ENCODE measurements at regions not wholly inside any gene's neighbourhood (a gene's known extent, or its start where the extent isn't known, plus 50 kb on each side); places are given as distances from the start of the nearest gene placed in this dataset.
"Not testable (repeated sequence)": the region's sequence is repeated elsewhere in the genome, so short reads cannot be mapped to it uniquely, and the experiment has no call there.

- DNase-seq: no peak
Measured at GRCh38 chr17:36823850-36824677, 113.2 kb upstream of the LHX1 start.

- no peak for DNase-seq
Measured at GRCh38 chr17:36824678-36825101, 112.6 kb upstream of the LHX1 start.

DNA sequence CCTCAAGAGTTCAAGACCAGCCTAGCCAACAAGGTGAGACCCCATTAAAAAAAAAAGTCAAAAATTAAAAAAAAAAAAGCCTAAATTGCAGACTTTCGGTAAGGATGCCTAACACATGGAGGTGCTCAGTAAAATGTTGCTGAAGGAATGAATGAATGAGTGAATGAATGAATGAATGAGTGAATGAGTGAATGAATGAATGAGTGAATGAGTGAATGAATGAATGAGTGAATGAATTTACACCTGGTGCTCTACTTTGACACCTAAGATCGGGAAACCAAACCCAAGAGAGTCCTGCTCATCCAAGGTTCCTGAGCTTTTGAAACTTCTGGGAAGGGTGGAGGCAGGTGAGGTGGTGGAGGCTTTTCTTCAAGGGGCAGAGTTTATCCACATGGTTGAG lies 112.2 kb upstream of the LHX1 start:
- DNase-seq: no peak

DNA sequence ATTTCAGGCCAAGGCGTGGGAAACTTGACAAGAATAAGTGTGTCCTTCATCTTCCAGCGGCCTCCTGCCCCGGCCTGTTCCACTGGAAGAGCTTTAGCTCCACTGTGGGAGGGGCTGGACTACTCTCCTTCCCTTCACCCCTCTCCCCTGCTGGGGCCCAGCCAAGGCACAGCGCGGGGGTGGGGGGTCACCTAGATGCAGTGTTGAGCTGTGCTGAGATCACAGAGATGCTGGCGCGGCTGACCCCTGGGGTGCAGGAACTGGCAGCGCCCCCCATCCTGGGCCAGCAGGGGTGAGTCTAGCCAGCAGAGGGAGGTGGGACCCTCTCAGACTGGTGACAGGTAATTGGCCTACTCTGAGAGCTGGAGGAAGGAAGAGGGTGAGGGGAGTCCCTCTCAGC lies 111.8 kb upstream of the LHX1 start:
- no peak for DNase-seq

- DNase-seq: no peak
Measured at GRCh38 chr17:36825951-36826350, 111.3 kb upstream of the LHX1 start.

DNA sequence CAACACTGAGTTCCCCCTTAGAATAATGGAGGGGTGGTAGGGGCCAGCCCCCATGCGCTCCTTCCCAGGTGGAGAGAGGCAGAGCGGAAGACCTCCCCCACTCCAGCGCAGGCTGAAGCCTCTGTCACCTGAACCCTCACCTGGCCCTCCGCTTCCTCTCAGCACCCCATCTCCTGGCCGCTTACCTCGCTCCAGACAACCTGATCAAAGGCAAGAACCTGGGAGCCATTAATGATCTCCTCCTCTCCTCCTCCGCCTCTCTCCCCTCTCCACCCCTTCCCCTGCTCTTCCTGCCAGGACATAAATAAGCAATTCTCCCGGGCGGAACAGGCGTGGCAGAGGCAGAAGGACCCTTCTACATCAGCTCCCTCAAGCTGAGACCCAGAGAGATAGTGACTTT lies 110.2 kb upstream of the LHX1 start:
- no peak for DNase-seq

- DNase-seq: no peak
Measured at GRCh38 chr17:36829676-36830075, 107.6 kb upstream of the LHX1 start.

GRCh38 chr17:36833279-36833678 lies 104.0 kb upstream of the LHX1 start:
- DNase-seq: no peak

- no peak for DNase-seq
Measured at GRCh38 chr17:36835036-36835435, 102.2 kb upstream of the LHX1 start.

DNA sequence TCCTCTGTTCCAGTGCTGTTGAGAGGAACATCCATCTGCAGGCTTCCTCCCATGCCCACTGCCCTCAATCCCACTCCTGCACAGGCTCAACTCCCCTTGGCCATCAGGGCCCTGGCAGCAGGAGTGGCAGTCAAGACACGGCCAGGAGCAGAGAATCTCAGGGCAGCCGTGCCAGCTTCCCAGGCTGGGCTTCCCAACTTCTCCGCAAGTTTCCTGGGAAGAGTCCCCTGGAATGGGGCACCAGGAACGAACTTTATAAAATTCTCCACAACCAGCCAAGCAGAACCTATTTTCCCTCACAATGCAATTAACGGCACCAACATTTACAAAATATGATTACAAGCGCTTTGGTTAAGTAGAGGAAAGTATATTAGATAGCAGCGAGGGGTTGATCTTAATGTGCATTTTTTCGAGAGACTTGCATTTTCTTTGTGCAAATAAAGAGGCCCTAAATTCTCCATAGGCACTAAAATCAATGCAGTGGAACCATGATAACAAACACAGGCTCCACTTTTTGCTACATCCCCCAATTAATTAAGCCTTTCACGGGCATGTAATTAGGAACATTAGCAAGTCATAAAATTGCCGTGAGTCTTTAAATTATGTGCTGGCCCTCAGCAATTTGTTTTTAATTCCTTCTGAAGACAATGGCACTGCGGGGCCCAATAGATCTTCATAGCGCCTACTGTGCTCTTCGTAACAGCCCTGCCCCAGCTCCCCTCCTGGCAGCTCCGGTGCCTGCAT lies 99.9 kb upstream of the LHX1 start:
- no peak for DNase-seq

GRCh38 chr17:36837939-36838272 lies 99.4 kb upstream of the LHX1 start:
- no peak for DNase-seq

GRCh38 chr17:36839256-36839655 lies 98.0 kb upstream of the LHX1 start:
- no peak for DNase-seq

GRCh38 chr17:36840796-36841195 lies 96.5 kb upstream of the LHX1 start:
- DNase-seq: no peak

DNA sequence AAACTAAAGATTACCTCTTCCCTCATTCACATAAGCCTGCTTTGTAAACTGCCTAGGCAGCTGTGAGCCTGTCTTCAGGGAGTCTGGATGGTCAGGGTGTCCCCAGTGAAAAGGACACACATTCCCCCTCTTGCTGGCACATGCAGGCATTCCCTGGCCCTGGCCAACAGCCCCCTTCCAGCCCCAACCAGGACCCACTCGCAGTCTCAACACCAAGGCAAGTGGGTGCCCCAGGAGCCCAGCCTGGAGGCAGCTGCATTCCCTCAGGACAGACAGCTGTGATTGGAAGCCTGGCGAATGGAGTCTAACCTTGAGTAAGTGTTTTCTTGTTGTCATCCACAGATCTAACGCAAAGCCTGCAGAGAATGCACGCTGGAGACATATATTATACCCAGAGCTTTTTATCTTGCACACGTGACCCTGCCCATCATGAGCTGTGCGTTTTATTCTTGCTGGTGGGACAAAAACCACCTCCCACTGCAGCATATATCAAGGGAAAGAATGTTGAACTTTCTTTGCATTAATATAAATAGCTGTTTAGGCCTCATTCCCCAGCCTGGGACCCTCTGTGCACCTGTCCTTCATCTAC lies 95.0 kb upstream of the LHX1 start:
- DNase-seq: no peak

- no peak for DNase-seq
Measured at GRCh38 chr17:36842963-36843558, 94.2 kb upstream of the LHX1 start.

DNA sequence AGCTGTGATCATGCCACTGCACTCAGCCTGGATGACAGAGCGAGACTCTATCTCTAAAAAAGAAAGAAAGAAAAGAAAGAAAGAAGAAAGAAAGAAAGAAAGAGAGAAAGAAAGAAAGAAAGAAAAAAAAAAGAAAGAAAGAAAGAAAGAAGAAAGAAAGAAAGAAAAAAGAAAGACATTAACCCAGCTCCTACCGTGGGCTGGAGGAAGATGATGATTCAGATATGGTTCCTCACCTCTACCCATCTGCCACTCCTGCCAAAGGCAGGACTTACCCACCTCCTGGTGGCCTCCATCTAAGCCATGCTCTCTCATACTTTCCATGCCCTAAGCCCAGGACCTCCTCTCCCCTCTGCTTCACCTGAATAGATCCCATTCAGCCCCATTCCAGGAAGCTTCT lies 93.3 kb upstream of the LHX1 start:
- DNase-seq: no peak

DNA sequence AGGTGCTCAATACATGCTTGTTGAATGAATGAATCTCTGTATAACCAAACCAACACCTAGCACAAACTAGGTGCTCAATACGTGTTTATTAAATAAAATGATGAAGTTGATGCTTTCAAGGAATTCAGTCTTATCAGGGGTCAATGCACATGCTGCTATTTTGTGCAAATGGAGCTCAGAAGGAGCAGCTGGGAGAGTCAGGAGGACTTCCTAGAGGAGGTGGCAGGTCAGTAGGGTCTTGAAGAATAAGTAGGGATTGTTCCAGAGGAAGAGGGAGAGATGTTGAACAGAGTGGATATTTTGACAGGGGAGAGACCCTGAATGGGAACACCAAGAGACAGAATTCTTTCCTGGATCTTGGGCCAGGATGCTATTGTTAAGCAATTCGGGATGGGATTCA lies 92.7 kb upstream of the LHX1 start:
- no peak for DNase-seq

GRCh38 chr17:36845916-36846315 lies 91.4 kb upstream of the LHX1 start:
- DNase-seq: no peak

GRCh38 chr17:36846410-36847292 lies 90.6 kb upstream of the LHX1 start:
- no peak for DNase-seq

DNA sequence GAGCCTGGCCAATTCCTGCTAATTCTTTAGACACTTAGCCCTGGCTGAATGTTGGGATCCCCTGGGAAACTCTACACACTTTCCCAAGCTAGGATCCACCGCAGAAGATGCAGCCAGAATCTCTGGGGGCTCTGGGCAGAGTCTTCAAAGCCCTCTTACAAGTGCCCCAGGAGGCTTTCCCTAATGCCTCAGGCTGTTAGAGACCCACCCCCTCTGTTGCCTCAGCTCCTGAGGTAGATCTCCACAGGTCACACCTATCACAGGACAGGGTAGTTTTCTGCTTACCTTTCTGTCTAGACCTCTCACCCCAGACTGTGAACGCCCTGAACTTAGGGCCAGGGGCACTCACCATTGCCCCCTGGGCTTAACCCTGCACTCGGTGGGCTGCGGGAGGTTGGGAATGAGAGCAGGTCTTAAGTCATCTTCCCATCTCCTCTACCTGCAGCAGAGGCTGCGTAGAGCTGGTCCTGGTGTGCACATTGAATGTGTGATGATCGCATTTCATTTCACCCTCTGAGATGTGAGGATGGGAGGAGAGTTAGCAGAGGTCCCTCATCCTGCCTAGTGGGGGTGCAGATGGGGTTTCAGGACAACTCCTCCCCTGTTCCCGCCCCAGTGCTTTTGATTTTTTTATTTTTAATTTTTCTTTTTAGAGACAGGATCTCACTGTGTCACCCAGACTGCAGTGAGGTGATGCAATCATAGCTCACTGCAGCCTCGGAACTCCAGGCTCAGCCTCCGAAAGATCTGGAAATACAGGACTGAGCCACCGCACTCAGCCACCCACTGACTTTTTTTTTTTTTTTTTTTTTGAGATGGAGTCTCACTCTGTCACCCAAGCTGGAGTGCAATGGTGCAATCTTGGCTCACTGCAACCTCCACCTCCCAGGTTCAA lies 89.0 kb upstream of the LHX1 start:
- no peak for DNase-seq

- DNase-seq: not testable (repeated sequence)
Measured at GRCh38 chr17:36849020-36849419, 88.3 kb upstream of the LHX1 start.
